SK-N-SH treated with all-trans-retinoic acid at 6 μM for 48 hours (cell line): ENCODE measurements at regions not wholly inside any gene's neighbourhood (a gene's known extent, or its start where the extent isn't known, plus 50 kb on each side); places are given as distances from the start of the nearest gene placed in this dataset.

Experiments used
- ATAC-seq: fragments of 200-7000 bp; cut with Tn5 transposase; 3 replicates; pipeline ENCODE4 v1.9.1; 2020; ENCODE audit warnings: mild to moderate bottlenecking, moderate library complexity
- BACH2 ChIP-seq: fragments of 250-450 bp; sonication (Bioruptor Pico); IDR thresholded peaks from 2 replicates; pipeline ENCODE4 v1.9.0; 2021; ENCODE audit warnings: mild to moderate bottlenecking, borderline replicate concordance
- CSDC2 ChIP-seq: fragments of 250-450 bp; sonication (Bioruptor Pico); IDR thresholded peaks from 2 replicates; pipeline ENCODE4 v1.5.0; 2020; ENCODE audit warnings: mild to moderate bottlenecking, moderate library complexity
- ESRRG ChIP-seq: fragments of 250-450 bp; sonication (Bioruptor Pico); IDR thresholded peaks from 2 replicates; pipeline ENCODE4 v1.6.1; 2021; ENCODE audit warnings: mild to moderate bottlenecking
- GLIS3 ChIP-seq: fragments of 250-450 bp; sonication (Bioruptor Pico); IDR thresholded peaks from 2 replicates; pipeline ENCODE4 v1.5.0; 2020; ENCODE audit warnings: mild to moderate bottlenecking, moderate library complexity
- ISL1 ChIP-seq: fragments of 250-450 bp; sonication (Bioruptor Pico); IDR thresholded peaks from 2 replicates; pipeline ENCODE4 v2.1.2; 2022; ENCODE audit warnings: mild to moderate bottlenecking, moderate library complexity
- OSR1 ChIP-seq: fragments of 250-450 bp; sonication (Bioruptor Pico); IDR thresholded peaks from 2 replicates; pipeline ENCODE4 v1.8.0; 2022; ENCODE audit warnings: moderate library complexity, mild to moderate bottlenecking, inconsistent platforms
- PPARA ChIP-seq: fragments of 250-450 bp; sonication (Bioruptor Pico); IDR thresholded peaks from 2 replicates; pipeline ENCODE4 v1.5.0; 2020; ENCODE audit warnings: mild to moderate bottlenecking, borderline replicate concordance
- RARB ChIP-seq: fragments of 250-450 bp; sonication (Bioruptor Pico); IDR thresholded peaks from 2 replicates; pipeline ENCODE4 v1.8.0; 2021; ENCODE audit warnings: mild to moderate bottlenecking, moderate library complexity
- SNAI2 ChIP-seq: fragments of 250-450 bp; sonication (Bioruptor Pico); IDR thresholded peaks from 2 replicates; pipeline ENCODE4 v1.5.0; 2020; ENCODE audit warnings: mild to moderate bottlenecking, moderate library complexity
- TCF4 ChIP-seq: fragments of 250-450 bp; sonication (Bioruptor Pico); IDR thresholded peaks from 2 replicates; pipeline ENCODE4 v1.8.0; 2021; ENCODE audit warnings: mild to moderate bottlenecking, moderate library complexity, borderline replicate concordance
- TOX ChIP-seq: fragments of 250-450 bp; sonication (Bioruptor Pico); IDR thresholded peaks from 2 replicates; pipeline ENCODE4 v1.8.0; 2021; ENCODE audit warnings: mild to moderate bottlenecking, moderate library complexity, borderline replicate concordance
- ZC3H10 ChIP-seq: fragments of 250-450 bp; sonication (Bioruptor Pico); IDR thresholded peaks from 2 replicates; pipeline ENCODE4 v1.5.1; 2021; ENCODE audit warnings: mild to moderate bottlenecking, moderate library complexity
- ZFP3 ChIP-seq: fragments of 250-450 bp; sonication (Bioruptor Pico); IDR thresholded peaks from 2 replicates; pipeline ENCODE4 v1.5.0; 2020; ENCODE audit warnings: mild to moderate bottlenecking, moderate library complexity
- ZFP30 ChIP-seq: fragments of 450-650 bp; formaldehyde crosslinking; IDR thresholded peaks from 2 replicates; pipeline ENCODE4 v1.5.0; 2022; ENCODE audit warnings: mild to moderate bottlenecking, moderate library complexity
- ZNF565 ChIP-seq: fragments of 450-650 bp; formaldehyde crosslinking; conservative IDR thresholded peaks from 2 replicates; pipeline ENCODE4 v1.5.0; 2020; ENCODE audit warnings: low read depth, mild to moderate bottlenecking, moderate library complexity
- ZNF70 ChIP-seq: fragments of 450-650 bp; formaldehyde crosslinking; IDR thresholded peaks from 2 replicates; pipeline ENCODE4 v1.5.0; 2020; ENCODE audit warnings: mild to moderate bottlenecking, moderate library complexity
- ZNF8 ChIP-seq: fragments of 450-650 bp; formaldehyde crosslinking; IDR thresholded peaks from 2 replicates; pipeline ENCODE4 v1.5.0; 2020; ENCODE audit warnings: mild to moderate bottlenecking, moderate library complexity
- TF ChIP-seq, protein P1 (sequence below): fragments of 250-450 bp; sonication (Bioruptor Pico); IDR thresholded peaks from 2 replicates; pipeline ENCODE4 v1.5.1; 2020; ENCODE audit warnings: low read depth, mild to moderate bottlenecking, moderate library complexity
- TF ChIP-seq, protein P2 (sequence below): fragments of 250-450 bp; sonication (Bioruptor Pico); IDR thresholded peaks from 2 replicates; pipeline ENCODE4 v1.8.0; 2020; ENCODE audit warnings: mild to moderate bottlenecking, moderate library complexity, borderline replicate concordance
- TF ChIP-seq, protein P3 (sequence below): fragments of 250-450 bp; sonication (Bioruptor Pico); IDR thresholded peaks from 2 replicates; pipeline ENCODE4 v1.5.1; 2021; ENCODE audit warnings: mild to moderate bottlenecking, moderate library complexity
- TF ChIP-seq, protein P4 (sequence below): fragments of 250-450 bp; sonication (Bioruptor Pico); IDR thresholded peaks from 2 replicates; pipeline ENCODE4 v1.5.0; 2020; ENCODE audit warnings: mild to moderate bottlenecking, moderate library complexity
- TF ChIP-seq, protein P5 (sequence below): fragments of 250-450 bp; sonication (Bioruptor Pico); IDR thresholded peaks from 2 replicates; pipeline ENCODE4 v1.8.0; 2021; ENCODE audit warnings: low read depth, mild to moderate bottlenecking, moderate library complexity, borderline replicate concordance

DNA sequence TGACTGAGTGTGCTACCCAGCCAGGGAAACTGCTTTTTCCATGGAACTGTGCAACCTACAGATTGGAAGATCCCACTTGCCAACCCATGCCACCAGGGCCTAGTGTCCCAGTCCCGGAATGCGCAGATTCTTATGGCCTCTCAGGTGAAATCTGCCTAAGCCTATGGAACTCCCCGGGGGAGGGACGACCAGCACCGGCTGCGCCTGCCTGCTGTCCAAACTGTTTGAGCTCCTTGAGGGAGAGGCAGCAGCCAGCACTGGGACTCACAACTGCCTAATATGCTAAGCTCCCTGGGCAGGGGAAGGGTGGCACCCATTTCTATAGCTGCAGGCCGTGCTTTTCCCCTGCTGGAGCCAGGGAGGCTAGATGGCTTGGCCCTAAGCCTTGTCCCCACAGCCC is 92.5 kb upstream of the GZMB start:
- no peak for TF ChIP-seq ISL1
- no peak for TF ChIP-seq ZNF565 (CRISPR knock-in tag)
- TF ChIP-seq ZFP3 (CRISPR knock-in tag), result no peak
- no peak for TF ChIP-seq TCF4 (CRISPR knock-in tag)
- no peak for TF ChIP-seq ZNF8
- no peak for TF ChIP-seq GLIS3 (CRISPR knock-in tag)
- TF ChIP-seq RARB (CRISPR knock-in tag), result no peak
- TF ChIP-seq ZFP30, result no peak
- no peak for TF ChIP-seq OSR1 (CRISPR knock-in tag)
- TF ChIP-seq, protein P1, sequence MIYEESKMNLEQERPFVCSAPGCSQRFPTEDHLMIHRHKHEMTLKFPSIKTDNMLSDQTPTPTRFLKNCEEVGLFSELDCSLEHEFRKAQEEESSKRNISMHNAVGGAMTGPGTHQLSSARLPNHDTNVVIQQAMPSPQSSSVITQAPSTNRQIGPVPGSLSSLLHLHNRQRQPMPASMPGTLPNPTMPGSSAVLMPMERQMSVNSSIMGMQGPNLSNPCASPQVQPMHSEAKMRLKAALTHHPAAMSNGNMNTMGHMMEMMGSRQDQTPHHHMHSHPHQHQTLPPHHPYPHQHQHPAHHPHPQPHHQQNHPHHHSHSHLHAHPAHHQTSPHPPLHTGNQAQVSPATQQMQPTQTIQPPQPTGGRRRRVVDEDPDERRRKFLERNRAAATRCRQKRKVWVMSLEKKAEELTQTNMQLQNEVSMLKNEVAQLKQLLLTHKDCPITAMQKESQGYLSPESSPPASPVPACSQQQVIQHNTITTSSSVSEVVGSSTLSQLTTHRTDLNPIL (CRISPR knock-in tag), result no peak
- TF ChIP-seq, protein P2, sequence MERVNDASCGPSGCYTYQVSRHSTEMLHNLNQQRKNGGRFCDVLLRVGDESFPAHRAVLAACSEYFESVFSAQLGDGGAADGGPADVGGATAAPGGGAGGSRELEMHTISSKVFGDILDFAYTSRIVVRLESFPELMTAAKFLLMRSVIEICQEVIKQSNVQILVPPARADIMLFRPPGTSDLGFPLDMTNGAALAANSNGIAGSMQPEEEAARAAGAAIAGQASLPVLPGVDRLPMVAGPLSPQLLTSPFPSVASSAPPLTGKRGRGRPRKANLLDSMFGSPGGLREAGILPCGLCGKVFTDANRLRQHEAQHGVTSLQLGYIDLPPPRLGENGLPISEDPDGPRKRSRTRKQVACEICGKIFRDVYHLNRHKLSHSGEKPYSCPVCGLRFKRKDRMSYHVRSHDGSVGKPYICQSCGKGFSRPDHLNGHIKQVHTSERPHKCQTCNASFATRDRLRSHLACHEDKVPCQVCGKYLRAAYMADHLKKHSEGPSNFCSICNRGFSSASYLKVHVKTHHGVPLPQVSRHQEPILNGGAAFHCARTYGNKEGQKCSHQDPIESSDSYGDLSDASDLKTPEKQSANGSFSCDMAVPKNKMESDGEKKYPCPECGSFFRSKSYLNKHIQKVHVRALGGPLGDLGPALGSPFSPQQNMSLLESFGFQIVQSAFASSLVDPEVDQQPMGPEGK (CRISPR knock-in tag), result no peak
- no peak for TF ChIP-seq PPARA (CRISPR knock-in tag)
- TF ChIP-seq, protein P3, sequence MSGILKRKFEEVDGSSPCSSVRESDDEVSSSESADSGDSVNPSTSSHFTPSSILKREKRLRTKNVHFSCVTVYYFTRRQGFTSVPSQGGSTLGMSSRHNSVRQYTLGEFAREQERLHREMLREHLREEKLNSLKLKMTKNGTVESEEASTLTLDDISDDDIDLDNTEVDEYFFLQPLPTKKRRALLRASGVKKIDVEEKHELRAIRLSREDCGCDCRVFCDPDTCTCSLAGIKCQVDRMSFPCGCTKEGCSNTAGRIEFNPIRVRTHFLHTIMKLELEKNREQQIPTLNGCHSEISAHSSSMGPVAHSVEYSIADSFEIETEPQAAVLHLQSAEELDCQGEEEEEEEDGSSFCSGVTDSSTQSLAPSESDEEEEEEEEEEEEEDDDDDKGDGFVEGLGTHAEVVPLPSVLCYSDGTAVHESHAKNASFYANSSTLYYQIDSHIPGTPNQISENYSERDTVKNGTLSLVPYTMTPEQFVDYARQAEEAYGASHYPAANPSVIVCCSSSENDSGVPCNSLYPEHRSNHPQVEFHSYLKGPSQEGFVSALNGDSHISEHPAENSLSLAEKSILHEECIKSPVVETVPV (CRISPR knock-in tag), result no peak
- TF ChIP-seq CSDC2 (CRISPR knock-in tag), result no peak
- TF ChIP-seq ZC3H10 (CRISPR knock-in tag), result no peak
- no peak for TF ChIP-seq TOX (CRISPR knock-in tag)
- no peak for TF ChIP-seq ZNF70 (CRISPR knock-in tag)
- no peak for ATAC-seq

DNA sequence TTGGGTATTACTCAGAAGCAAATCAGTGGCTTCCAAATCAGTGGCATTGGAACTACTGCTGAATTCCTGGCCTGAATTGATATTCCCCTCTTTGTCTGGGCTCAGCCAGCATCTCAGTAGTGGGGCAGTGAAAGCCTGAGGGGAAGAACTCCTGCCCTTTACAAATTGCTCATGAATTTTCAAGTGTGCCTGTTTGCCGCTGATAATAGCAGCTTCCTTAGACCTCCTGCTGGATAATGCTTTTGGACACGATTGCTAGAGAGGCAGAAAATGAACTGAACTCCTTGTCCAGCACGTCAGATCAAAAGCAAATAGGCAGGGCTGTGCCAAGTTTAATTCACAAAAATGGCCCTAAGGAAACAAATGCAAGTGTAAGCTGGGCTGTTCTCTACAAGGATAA is 91.3 kb upstream of the GZMB start:
- TF ChIP-seq PPARA (CRISPR knock-in tag) (no peak), OSR1 (CRISPR knock-in tag) (no peak), ESRRG (CRISPR knock-in tag) (no peak), SNAI2 (CRISPR knock-in tag) (no peak), TOX (CRISPR knock-in tag) (no peak), ZFP30 (no peak), BACH2 (no peak), ZNF565 (CRISPR knock-in tag) (no peak), CSDC2 (CRISPR knock-in tag) (no peak), RARB (CRISPR knock-in tag) (no peak), ZNF70 (CRISPR knock-in tag) (no peak)
- TF ChIP-seq, protein P4, sequence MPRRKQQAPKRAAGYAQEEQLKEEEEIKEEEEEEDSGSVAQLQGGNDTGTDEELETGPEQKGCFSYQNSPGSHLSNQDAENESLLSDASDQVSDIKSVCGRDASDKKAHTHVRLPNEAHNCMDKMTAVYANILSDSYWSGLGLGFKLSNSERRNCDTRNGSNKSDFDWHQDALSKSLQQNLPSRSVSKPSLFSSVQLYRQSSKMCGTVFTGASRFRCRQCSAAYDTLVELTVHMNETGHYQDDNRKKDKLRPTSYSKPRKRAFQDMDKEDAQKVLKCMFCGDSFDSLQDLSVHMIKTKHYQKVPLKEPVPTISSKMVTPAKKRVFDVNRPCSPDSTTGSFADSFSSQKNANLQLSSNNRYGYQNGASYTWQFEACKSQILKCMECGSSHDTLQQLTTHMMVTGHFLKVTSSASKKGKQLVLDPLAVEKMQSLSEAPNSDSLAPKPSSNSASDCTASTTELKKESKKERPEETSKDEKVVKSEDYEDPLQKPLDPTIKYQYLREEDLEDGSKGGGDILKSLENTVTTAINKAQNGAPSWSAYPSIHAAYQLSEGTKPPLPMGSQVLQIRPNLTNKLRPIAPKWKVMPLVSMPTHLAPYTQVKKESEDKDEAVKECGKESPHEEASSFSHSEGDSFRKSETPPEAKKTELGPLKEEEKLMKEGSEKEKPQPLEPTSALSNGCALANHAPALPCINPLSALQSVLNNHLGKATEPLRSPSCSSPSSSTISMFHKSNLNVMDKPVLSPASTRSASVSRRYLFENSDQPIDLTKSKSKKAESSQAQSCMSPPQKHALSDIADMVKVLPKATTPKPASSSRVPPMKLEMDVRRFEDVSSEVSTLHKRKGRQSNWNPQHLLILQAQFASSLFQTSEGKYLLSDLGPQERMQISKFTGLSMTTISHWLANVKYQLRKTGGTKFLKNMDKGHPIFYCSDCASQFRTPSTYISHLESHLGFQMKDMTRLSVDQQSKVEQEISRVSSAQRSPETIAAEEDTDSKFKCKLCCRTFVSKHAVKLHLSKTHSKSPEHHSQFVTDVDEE (CRISPR knock-in tag), result no peak
- TF ChIP-seq, protein P2 (CRISPR knock-in tag), result no peak
- TF ChIP-seq, protein P5, sequence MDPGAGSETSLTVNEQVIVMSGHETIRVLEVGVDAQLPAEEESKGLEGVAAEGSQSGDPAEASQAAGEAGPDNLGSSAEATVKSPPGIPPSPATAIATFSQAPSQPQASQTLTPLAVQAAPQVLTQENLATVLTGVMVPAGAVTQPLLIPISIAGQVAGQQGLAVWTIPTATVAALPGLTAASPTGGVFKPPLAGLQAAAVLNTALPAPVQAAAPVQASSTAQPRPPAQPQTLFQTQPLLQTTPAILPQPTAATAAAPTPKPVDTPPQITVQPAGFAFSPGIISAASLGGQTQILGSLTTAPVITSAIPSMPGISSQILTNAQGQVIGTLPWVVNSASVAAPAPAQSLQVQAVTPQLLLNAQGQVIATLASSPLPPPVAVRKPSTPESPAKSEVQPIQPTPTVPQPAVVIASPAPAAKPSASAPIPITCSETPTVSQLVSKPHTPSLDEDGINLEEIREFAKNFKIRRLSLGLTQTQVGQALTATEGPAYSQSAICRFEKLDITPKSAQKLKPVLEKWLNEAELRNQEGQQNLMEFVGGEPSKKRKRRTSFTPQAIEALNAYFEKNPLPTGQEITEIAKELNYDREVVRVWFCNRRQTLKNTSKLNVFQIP (CRISPR knock-in tag), result no peak
- TF ChIP-seq, protein P1 (CRISPR knock-in tag), result no peak
- TF ChIP-seq, protein P3 (CRISPR knock-in tag), result no peak
- ATAC-seq, result no peak
